NB4 (cell line): ENCODE measurements at regions not wholly inside any gene's neighbourhood (a gene's known extent, or its start where the extent isn't known, plus 50 kb on each side); places are given as distances from the start of the nearest gene placed in this dataset.

Experiments
- POLR2A ChIP-seq: IDR thresholded peaks from 2 replicates; pipeline ENCODE4 v1.6.1; 2011; ENCODE audit warnings: mild to moderate bottlenecking; ENCODE audit not compliant: insufficient read length; ENCODE audit errors: extremely low read depth
- TF ChIP-seq, protein P1 (sequence below): IDR thresholded peaks from 2 replicates; pipeline ENCODE4 v1.6.1; 2011; ENCODE audit warnings: low read depth, low read length
- TF ChIP-seq, protein P2 (sequence below): IDR thresholded peaks from one replicate; pipeline ENCODE4 v1.5.1; 2012; ENCODE audit warnings: low read depth, low read length

GRCh38 chr11:115632061-115632460 is 127.8 kb upstream of the CADM1 start:
- TF ChIP-seq, protein P1, sequence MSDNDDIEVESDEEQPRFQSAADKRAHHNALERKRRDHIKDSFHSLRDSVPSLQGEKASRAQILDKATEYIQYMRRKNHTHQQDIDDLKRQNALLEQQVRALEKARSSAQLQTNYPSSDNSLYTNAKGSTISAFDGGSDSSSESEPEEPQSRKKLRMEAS: no peak
- no peak for TF ChIP-seq POLR2A
- TF ChIP-seq, protein P2, sequence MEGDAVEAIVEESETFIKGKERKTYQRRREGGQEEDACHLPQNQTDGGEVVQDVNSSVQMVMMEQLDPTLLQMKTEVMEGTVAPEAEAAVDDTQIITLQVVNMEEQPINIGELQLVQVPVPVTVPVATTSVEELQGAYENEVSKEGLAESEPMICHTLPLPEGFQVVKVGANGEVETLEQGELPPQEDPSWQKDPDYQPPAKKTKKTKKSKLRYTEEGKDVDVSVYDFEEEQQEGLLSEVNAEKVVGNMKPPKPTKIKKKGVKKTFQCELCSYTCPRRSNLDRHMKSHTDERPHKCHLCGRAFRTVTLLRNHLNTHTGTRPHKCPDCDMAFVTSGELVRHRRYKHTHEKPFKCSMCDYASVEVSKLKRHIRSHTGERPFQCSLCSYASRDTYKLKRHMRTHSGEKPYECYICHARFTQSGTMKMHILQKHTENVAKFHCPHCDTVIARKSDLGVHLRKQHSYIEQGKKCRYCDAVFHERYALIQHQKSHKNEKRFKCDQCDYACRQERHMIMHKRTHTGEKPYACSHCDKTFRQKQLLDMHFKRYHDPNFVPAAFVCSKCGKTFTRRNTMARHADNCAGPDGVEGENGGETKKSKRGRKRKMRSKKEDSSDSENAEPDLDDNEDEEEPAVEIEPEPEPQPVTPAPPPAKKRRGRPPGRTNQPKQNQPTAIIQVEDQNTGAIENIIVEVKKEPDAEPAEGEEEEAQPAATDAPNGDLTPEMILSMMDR: no peak
